Activated T-helper 1 cell treated with anti-CD3 and anti-CD28 coated beads, Interleukin-12 subunit alpha, Interleukin-12 subunit beta, Interleukin-2, Interleukin-4 antibody, amounts not matched to agents 30 ng/mL and 10 ng/mL and 1 ng/mL, durations not matched to agents 14 hours and 24 hours and 36 hours (primary cell): ENCODE measurements at regions not wholly inside any gene's neighbourhood (a gene's known extent, or its start where the extent isn't known, plus 50 kb on each side); places are given as distances from the start of the nearest gene placed in this dataset.

Source experiments
- DNase-seq: peaks from one replicate; pipeline ENCODE4 v3.0.0; 2021; ENCODE audit warnings: low spot score
- H3K27ac Mint-ChIP-seq: one replicate; pipeline ENCODE4 v1.8.0; 2021; ENCODE audit warnings: mild to moderate bottlenecking, mixed read lengths
- H3K27me3 Mint-ChIP-seq: one replicate; pipeline ENCODE4 v1.8.0; 2022; ENCODE audit warnings: mild to moderate bottlenecking, moderate library complexity, mixed read lengths; ENCODE audit not compliant: insufficient read depth
- H3K36me3 Mint-ChIP-seq: one replicate; pipeline ENCODE4 v1.8.0; 2021; ENCODE audit warnings: low read depth, mixed read lengths
- H3K4me1 Mint-ChIP-seq: one replicate; pipeline ENCODE4 v1.8.0; 2021; ENCODE audit warnings: low read depth, mixed read lengths
- H3K4me3 Mint-ChIP-seq: one replicate; pipeline ENCODE4 v1.8.0; 2021; ENCODE audit warnings: mild to moderate bottlenecking, moderate library complexity, mixed read lengths
- H3K9me3 Mint-ChIP-seq: one replicate; pipeline ENCODE4 v1.8.0; 2021; ENCODE audit warnings: mixed read lengths
- intact Hi-C: fragments of 100-400 bp; cut with micrococcal nuclease; formaldehyde crosslinking; loops from one replicate; pipeline ENCODE4 v1.15.1; 2024

- Mint-ChIP-seq H3K4me1 (no peaks in the 10 kb centered on the region), H3K36me3 (no peaks in the 10 kb centered on the region), H3K27ac (no peak overlapping the region), H3K27me3 (no peaks in the 10 kb centered on the region), H3K9me3 (no peaks in the 10 kb centered on the region), H3K4me3 (no peak overlapping the region)
- DNase-seq, result no peak
- intact Hi-C loops, result no loop called here
Measured at GRCh38 chr1:192098001-192098400, 60.3 kb upstream of the RGS18 start.

GRCh38 chr1:192099328-192099727 is 58.9 kb upstream of the RGS18 start:
- H3K4me3 Mint-ChIP-seq, result no peak overlapping the region
- H3K9me3 Mint-ChIP-seq, result no peaks in the 10 kb centered on the region
- H3K36me3 Mint-ChIP-seq, result no peaks in the 10 kb centered on the region
- DNase-seq, result no peak
- H3K27ac Mint-ChIP-seq, result no peak overlapping the region
- intact Hi-C loops, result no loop called here
- H3K4me1 Mint-ChIP-seq, result no peaks in the 10 kb centered on the region
- H3K27me3 Mint-ChIP-seq, result no peaks in the 10 kb centered on the region

GRCh38 chr1:192100686-192101468 is 57.4 kb upstream of the RGS18 start:
- intact Hi-C loops, result no loop called here
- Mint-ChIP-seq H3K9me3 (no peaks in the 10 kb centered on the region), H3K27ac (no peak overlapping the region), H3K36me3 (no peaks in the 10 kb centered on the region), H3K4me3 (no peak overlapping the region), H3K27me3 (no peaks in the 10 kb centered on the region), H3K4me1 (no peaks in the 10 kb centered on the region)
- DNase-seq, result no peak

- no peaks in the 10 kb centered on the region for H3K9me3 Mint-ChIP-seq
- H3K27me3 Mint-ChIP-seq, result no peaks in the 10 kb centered on the region
- intact Hi-C loops, result no loop called here
- no peak overlapping the region for H3K4me3 Mint-ChIP-seq
- H3K27ac Mint-ChIP-seq, result no peak overlapping the region
- no peaks in the 10 kb centered on the region for H3K36me3 Mint-ChIP-seq
- H3K4me1 Mint-ChIP-seq, result no peaks in the 10 kb centered on the region
- no peak for DNase-seq
Measured at GRCh38 chr1:192104128-192104527, 54.1 kb upstream of the RGS18 start.

- Mint-ChIP-seq H3K4me1 (no peaks in the 10 kb centered on the region), H3K27me3 (no peaks in the 10 kb centered on the region), H3K4me3 (no peak overlapping the region), H3K27ac (no peak overlapping the region), H3K9me3 (no peaks in the 10 kb centered on the region), H3K36me3 (no peaks in the 10 kb centered on the region)
- intact Hi-C loops, result no loop called here
- DNase-seq, result no peak
Measured at GRCh38 chr1:192104852-192105251, 53.4 kb upstream of the RGS18 start.

- Mint-ChIP-seq H3K36me3 (no peaks in the 10 kb centered on the region), H3K9me3 (no peaks in the 10 kb centered on the region), H3K4me3 (no peak overlapping the region), H3K27ac (no peak overlapping the region), H3K4me1 (no peaks in the 10 kb centered on the region), H3K27me3 (no peaks in the 10 kb centered on the region)
- intact Hi-C loops, result no loop called here
- DNase-seq, result no peak
Measured at GRCh38 chr1:192108161-192108560, 50.1 kb upstream of the RGS18 start.
